Activated CD8-positive, alpha-beta T cell treated with anti-CD3 and anti-CD28 coated beads for 36 hours (primary cell): ENCODE measurements at regions not wholly inside any gene's neighbourhood (a gene's known extent, or its start where the extent isn't known, plus 50 kb on each side); places are given as distances from the start of the nearest gene placed in this dataset.

Source experiments
- ATAC-seq: fragments of 200-7000 bp; cut with Tn5 transposase; one replicate; pipeline ENCODE4 v1.10.0; 2021; ENCODE audit warnings: mild to moderate bottlenecking, moderate library complexity
- CTCF ChIA-PET: fragments of 350-600 bp; sonication (Branson Sonifier 250); formaldehyde crosslinking; loops from one replicate; lab custom pipeline; 2021; ENCODE audit warnings: antibody characterized with exemption; lab: Charles Lee
- POLR2A ChIA-PET: fragments of 350-600 bp; sonication (Branson Sonifier 250); formaldehyde crosslinking; loops from one replicate; lab custom pipeline; 2021; ENCODE audit warnings: antibody characterized with exemption; lab: Charles Lee
- DNase-seq: peaks from one replicate; pipeline ENCODE4 v3.0.0-alpha.2; 2020
- H3K27ac Mint-ChIP-seq: one replicate; pipeline ENCODE4 v1.8.0; 2021; ENCODE audit warnings: mild to moderate bottlenecking, mixed read lengths
- H3K27me3 Mint-ChIP-seq: one replicate; pipeline ENCODE4 v1.8.0; 2021; ENCODE audit warnings: mixed read lengths
- H3K36me3 Mint-ChIP-seq: one replicate; pipeline ENCODE4 v1.8.0; 2021; ENCODE audit warnings: low read depth, mixed read lengths
- H3K4me1 Mint-ChIP-seq: one replicate; pipeline ENCODE4 v1.8.0; 2021; ENCODE audit warnings: low read depth, mixed read lengths
- H3K4me3 Mint-ChIP-seq: one replicate; pipeline ENCODE4 v1.8.0; 2021; ENCODE audit warnings: mild to moderate bottlenecking, moderate library complexity, mixed read lengths
- H3K9me3 Mint-ChIP-seq: one replicate; pipeline ENCODE4 v1.8.0; 2021; ENCODE audit warnings: mixed read lengths
- CTCF ChIP-seq: fragments of 200-600 bp; IDR thresholded peaks from one replicate; pipeline ENCODE4 v1.8.0; 2022; ENCODE audit warnings: antibody characterized with exemption, mild to moderate bottlenecking
- intact Hi-C: fragments of 100-400 bp; cut with micrococcal nuclease; formaldehyde crosslinking; loops from one replicate; pipeline ENCODE4 v1.10.0; 2022

DNA sequence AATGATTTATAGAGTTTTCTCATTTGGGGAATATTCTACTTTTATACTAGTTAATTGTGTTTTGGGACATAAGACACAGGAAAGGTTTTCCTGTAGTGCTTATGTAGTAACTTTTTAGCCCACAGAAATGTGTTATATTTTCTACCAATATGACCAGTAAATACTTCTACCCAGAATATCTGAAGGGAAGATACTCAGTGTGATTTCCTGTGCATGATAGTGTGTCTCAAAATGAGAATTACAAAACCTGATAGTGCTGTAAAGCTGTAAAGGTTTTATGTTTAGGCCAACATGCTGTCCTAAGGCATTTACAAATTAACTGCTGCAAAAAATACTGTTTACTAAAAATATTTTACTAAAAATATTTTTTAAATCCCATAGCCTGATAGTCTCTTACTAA, 126.8 kb downstream of the RXFP2 start:
- H3K4me3 Mint-ChIP-seq = no peak overlapping the region
- POLR2A ChIA-PET = no interaction called here
- DNase-seq (no peak), ATAC-seq (no peak)
- H3K36me3 Mint-ChIP-seq = no peaks in the 10 kb centered on the region
- H3K27ac Mint-ChIP-seq = no peak overlapping the region
- no peak for TF ChIP-seq CTCF
- H3K4me1 Mint-ChIP-seq = no peaks in the 10 kb centered on the region
- CTCF ChIA-PET = no interaction called here
- intact Hi-C loops = no loop called here
- H3K9me3 Mint-ChIP-seq = peaks cover 2% of the 10 kb centered on the region
- H3K27me3 Mint-ChIP-seq = peaks cover 6% of the 10 kb centered on the region

DNA sequence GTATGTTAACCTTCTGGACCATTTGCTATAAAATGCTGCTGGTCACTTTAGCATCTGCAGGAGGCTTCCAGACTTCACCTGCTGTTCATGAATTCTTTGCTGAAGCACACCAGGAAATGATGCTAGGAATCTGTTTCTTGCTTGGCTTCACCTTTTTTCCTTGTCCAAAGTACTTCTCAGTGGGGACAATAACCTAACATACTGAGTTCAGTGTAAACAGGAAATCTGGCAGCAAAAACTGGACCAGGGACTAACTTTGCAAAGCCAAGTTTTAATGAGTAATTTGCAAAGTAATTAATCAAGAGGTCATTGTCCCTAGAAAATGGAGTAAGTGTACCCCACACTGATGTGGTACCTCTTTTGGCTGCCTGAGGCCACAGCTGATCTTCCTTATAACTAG, 128.4 kb downstream of the RXFP2 start:
- H3K36me3 Mint-ChIP-seq = no peaks in the 10 kb centered on the region
- no peak for TF ChIP-seq CTCF
- ChIA-PET POLR2A (no interaction called here), CTCF (interaction anchor here (0.7 kb wide), 1 partner anchor 123 kb away, joined by 3 read pairs; no protein-coding TSS in a partner anchor)
- DNase-seq (no peak), ATAC-seq (no peak)
- no peak overlapping the region for H3K4me3 Mint-ChIP-seq
- no peak overlapping the region for H3K27ac Mint-ChIP-seq
- peaks cover 2% of the 10 kb centered on the region for H3K9me3 Mint-ChIP-seq
- peaks cover 4% of the 10 kb centered on the region for H3K27me3 Mint-ChIP-seq
- intact Hi-C loops = no loop called here
- no peaks in the 10 kb centered on the region for H3K4me1 Mint-ChIP-seq

- intact Hi-C loops = no loop called here
- H3K36me3 Mint-ChIP-seq = no peaks in the 10 kb centered on the region
- no peak overlapping the region for H3K4me3 Mint-ChIP-seq
- CTCF ChIA-PET = no interaction called here
- H3K27me3 Mint-ChIP-seq = peaks cover 2% of the 10 kb centered on the region
- ATAC-seq (no peak), DNase-seq (no peak)
- H3K27ac Mint-ChIP-seq = no peak overlapping the region
- TF ChIP-seq CTCF = no peak
- no peaks in the 10 kb centered on the region for H3K9me3 Mint-ChIP-seq
- no peaks in the 10 kb centered on the region for H3K4me1 Mint-ChIP-seq
- POLR2A ChIA-PET = no interaction called here
These were observed 130.3 kb downstream of the RXFP2 start for GRCh38 chr13:31869582-31869981.

- Mint-ChIP-seq H3K4me1 (no peaks in the 10 kb centered on the region), H3K27me3 (peaks cover 2% of the 10 kb centered on the region), H3K36me3 (no peaks in the 10 kb centered on the region), H3K27ac (no peak overlapping the region), H3K9me3 (no peaks in the 10 kb centered on the region), H3K4me3 (no peak overlapping the region)
- ChIA-PET POLR2A (no interaction called here), CTCF (interaction anchor here (0.9 kb wide), 1 partner anchor 39 kb away, joined by 3 read pairs; no protein-coding TSS in a partner anchor)
- ATAC-seq = no peak
- DNase-seq = no peak
- TF ChIP-seq CTCF = no peak
- intact Hi-C loops = no loop called here
These were observed 131.2 kb downstream of the RXFP2 start for GRCh38 chr13:31870511-31870910.

DNA sequence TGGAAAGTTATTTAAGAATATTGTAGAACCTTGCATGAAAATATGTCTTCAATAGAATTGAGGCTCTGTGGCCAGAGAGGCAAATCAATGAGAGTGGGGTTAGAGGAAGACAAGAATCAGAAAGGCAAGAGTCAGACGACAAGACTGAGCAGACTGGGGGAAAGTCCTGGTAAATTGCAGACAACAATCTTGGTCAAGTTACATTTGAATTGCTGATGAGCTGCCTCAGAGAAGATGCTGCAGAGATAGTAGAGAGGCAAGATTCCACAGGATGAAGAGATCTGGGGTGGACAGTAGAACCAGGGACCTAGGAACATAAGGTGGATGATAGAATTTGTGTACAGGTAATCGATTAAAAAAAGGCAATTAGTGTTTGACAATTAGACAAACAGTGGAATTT, 133.8 kb downstream of the RXFP2 start:
- no peak overlapping the region for H3K27ac Mint-ChIP-seq

More for the DNA sequence above, 133.8 kb downstream of the RXFP2 start:
- DNase-seq (no peak), ATAC-seq (no peak)
- Mint-ChIP-seq H3K27me3 (no peaks in the 10 kb centered on the region), H3K4me3 (no peak overlapping the region), H3K9me3 (no peaks in the 10 kb centered on the region), H3K4me1 (no peaks in the 10 kb centered on the region), H3K36me3 (no peaks in the 10 kb centered on the region)
- TF ChIP-seq CTCF = no peak
- ChIA-PET POLR2A (no interaction called here), CTCF (no interaction called here)
- intact Hi-C loops = no loop called here
